ENCODE measurements at regions not wholly inside any gene's neighbourhood (a gene's known extent, or its start where the extent isn't known, plus 50 kb on each side); places are given as distances from the start of the nearest gene placed in this dataset.

GRCh38 chr3:59698091-59698490, 648.3 kb upstream of the CFAP20DC start:
- H3K27ac Mint-ChIP-seq: no peak overlapping the region
- H3K27me3 Mint-ChIP-seq: no peaks in the 10 kb centered on the region
- no peak overlapping the region for H3K4me3 Mint-ChIP-seq
- no peaks in the 10 kb centered on the region for H3K4me1 Mint-ChIP-seq (ENCODE audit: low read depth)
- ChIA-PET CTCF (no interaction called here), POLR2A (no interaction called here)
- intact Hi-C loops (cut with micrococcal nuclease): no loop called here
- no peak for DNase-seq
- H3K36me3 Mint-ChIP-seq: no peaks in the 10 kb centered on the region
- no peaks in the 10 kb centered on the region for H3K9me3 Mint-ChIP-seq

GRCh38 chr3:59696783-59697182, 647.0 kb upstream of the CFAP20DC start:
- no peak for DNase-seq
- POLR2A ChIA-PET: no interaction called here
- Mint-ChIP-seq H3K4me1 (ENCODE audit: low read depth) (no peaks in the 10 kb centered on the region), H3K27ac (no peak overlapping the region), H3K4me3 (no peak overlapping the region), H3K36me3 (no peaks in the 10 kb centered on the region), H3K9me3 (no peaks in the 10 kb centered on the region), H3K27me3 (no peaks in the 10 kb centered on the region)
- intact Hi-C loops (cut with micrococcal nuclease): no loop called here
- CTCF ChIA-PET: no interaction called here

DNA sequence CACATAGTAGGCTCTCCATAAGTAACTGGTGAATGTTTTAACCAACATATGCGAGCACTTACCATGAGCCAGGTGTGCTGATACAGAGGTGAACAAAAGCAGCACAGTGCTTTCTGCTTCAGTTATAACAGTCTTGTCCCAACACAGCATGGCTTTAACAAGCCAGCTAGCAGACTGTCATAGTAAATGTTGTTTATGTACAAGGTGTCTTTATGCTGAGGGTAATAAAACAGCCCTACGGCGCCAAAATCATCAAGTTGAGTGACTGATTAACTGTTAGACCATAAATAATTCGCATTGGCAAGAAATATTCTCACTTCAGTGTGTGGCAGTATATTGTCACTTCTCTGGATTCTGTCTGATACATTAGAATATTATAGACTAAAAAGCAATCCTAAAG, 646.0 kb upstream of the CFAP20DC start:
- no peak for DNase-seq
- H3K4me1 Mint-ChIP-seq (ENCODE audit: low read depth): no peaks in the 10 kb centered on the region
- ChIA-PET CTCF (no interaction called here), POLR2A (no interaction called here)
- no peak overlapping the region for H3K27ac Mint-ChIP-seq
- H3K27me3 Mint-ChIP-seq: no peaks in the 10 kb centered on the region
- no peaks in the 10 kb centered on the region for H3K36me3 Mint-ChIP-seq
- intact Hi-C loops (cut with micrococcal nuclease): no loop called here
- no peaks in the 10 kb centered on the region for H3K9me3 Mint-ChIP-seq
- H3K4me3 Mint-ChIP-seq: no peak overlapping the region

- Mint-ChIP-seq H3K4me3 (no peak overlapping the region), H3K4me1 (ENCODE audit: low read depth) (no peaks in the 10 kb centered on the region), H3K27ac (no peak overlapping the region), H3K9me3 (no peaks in the 10 kb centered on the region), H3K36me3 (no peaks in the 10 kb centered on the region), H3K27me3 (no peaks in the 10 kb centered on the region)
- ChIA-PET CTCF (no interaction called here), POLR2A (no interaction called here)
- no peak for DNase-seq
- intact Hi-C loops (cut with micrococcal nuclease): no loop called here
These were observed 642.3 kb upstream of the CFAP20DC start for GRCh38 chr3:59692117-59692516.

DNA sequence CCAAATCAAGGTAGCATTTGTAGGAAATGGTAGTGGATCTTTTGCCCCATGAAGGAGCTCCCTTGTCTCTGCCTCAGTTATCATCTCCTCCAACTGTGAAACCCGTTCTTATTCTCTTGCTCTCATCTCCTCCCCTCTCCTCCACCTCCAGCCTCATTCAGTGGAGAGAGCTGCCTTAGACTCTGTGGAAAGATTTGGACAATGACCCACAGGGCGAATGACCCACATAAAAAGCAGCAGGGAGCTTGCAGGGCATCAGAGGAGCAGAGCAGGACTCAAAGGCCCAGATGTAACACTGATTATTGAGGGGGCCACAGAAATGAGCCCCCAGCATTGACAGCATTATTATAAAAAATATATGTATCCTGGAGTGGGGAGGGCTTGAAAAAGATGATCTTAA, 641.1 kb upstream of the CFAP20DC start:
- Mint-ChIP-seq H3K9me3 (no peaks in the 10 kb centered on the region), H3K27ac (no peak overlapping the region), H3K4me1 (ENCODE audit: low read depth) (no peaks in the 10 kb centered on the region), H3K27me3 (no peaks in the 10 kb centered on the region), H3K36me3 (no peaks in the 10 kb centered on the region), H3K4me3 (no peak overlapping the region)
- ChIA-PET POLR2A (no interaction called here), CTCF (no interaction called here)
- DNase-seq: no peak
- intact Hi-C loops (cut with micrococcal nuclease): no loop called here

- H3K4me1 Mint-ChIP-seq (ENCODE audit: low read depth): no peaks in the 10 kb centered on the region
- CTCF ChIA-PET: no interaction called here
- no peak overlapping the region for H3K27ac Mint-ChIP-seq
These were observed 638.8 kb upstream of the CFAP20DC start for GRCh38 chr3:59688636-59689035.

GRCh38 chr3:59685432-59685831, 635.6 kb upstream of the CFAP20DC start:
- no peaks in the 10 kb centered on the region for H3K36me3 Mint-ChIP-seq
- DNase-seq: no peak
- no peaks in the 10 kb centered on the region for H3K9me3 Mint-ChIP-seq
- no peaks in the 10 kb centered on the region for H3K27me3 Mint-ChIP-seq
- H3K27ac Mint-ChIP-seq: no peak overlapping the region
- H3K4me1 Mint-ChIP-seq (ENCODE audit: low read depth): no peaks in the 10 kb centered on the region
- intact Hi-C loops (cut with micrococcal nuclease): no loop called here
- CTCF ChIA-PET: interaction anchor here (1.1 kb wide), 1 partner anchor 110 kb away, joined by 3 read pairs; no protein-coding TSS in a partner anchor
- POLR2A ChIA-PET: no interaction called here
- no peak overlapping the region for H3K4me3 Mint-ChIP-seq

More at GRCh38 chr3:59688636-59689035, 638.8 kb upstream of the CFAP20DC start:
- Mint-ChIP-seq H3K27me3 (no peaks in the 10 kb centered on the region), H3K4me3 (no peak overlapping the region), H3K36me3 (no peaks in the 10 kb centered on the region), H3K9me3 (no peaks in the 10 kb centered on the region)
- POLR2A ChIA-PET: interaction anchor here (0.6 kb wide), 1 partner anchor 33 kb away, joined by 5 read pairs; no protein-coding TSS in a partner anchor
- intact Hi-C loops (cut with micrococcal nuclease): no loop called here
- DNase-seq: no peak

DNA sequence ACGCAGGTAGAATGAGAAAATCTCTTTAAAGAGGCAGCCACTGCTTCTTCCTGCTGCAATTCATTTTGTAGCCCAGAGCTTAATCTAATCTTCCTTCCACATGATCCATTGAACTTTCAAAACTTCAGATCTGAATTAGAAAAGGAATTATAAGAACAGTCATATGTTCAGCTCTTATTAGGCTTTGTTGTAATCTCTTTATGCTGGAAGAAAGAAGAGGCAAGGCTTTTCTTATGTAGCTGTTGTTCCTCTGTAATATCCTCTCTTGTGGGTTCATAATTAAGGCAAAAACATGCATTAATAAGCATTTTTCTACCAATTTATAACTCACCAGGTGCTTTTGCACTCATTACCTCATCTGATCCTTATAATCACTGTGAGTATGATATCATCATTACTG, 634.9 kb upstream of the CFAP20DC start:
- Mint-ChIP-seq H3K4me1 (ENCODE audit: low read depth) (no peaks in the 10 kb centered on the region), H3K4me3 (no peak overlapping the region), H3K36me3 (no peaks in the 10 kb centered on the region), H3K27ac (no peak overlapping the region), H3K9me3 (no peaks in the 10 kb centered on the region), H3K27me3 (no peaks in the 10 kb centered on the region)
- no peak for DNase-seq
- CTCF ChIA-PET: interaction anchor here (1.1 kb wide), 1 partner anchor 110 kb away, joined by 3 read pairs; no protein-coding TSS in a partner anchor
- intact Hi-C loops (cut with micrococcal nuclease): no loop called here
- POLR2A ChIA-PET: no interaction called here

DNA sequence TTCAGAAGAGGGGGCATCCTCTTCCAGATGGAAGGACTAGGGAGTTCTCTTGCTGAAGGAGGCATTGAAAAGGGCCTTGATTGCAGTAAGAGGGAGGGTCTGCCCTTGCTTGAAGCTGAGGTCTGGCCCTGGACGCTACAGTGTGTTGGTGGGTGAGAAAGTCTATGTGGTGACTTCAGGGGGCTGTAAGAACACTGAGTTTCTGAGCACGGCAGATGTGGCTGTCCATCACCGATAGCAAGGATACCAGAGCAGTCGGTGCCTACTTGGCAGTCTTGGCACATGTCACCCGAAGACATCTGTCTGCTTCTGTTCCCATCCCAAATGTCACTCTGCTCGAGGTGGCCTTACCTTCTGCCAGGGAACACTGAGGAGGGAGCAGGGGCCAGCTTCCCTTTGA, 631.1 kb upstream of the CFAP20DC start:
- Mint-ChIP-seq H3K36me3 (no peaks in the 10 kb centered on the region), H3K9me3 (no peaks in the 10 kb centered on the region), H3K4me1 (ENCODE audit: low read depth) (no peaks in the 10 kb centered on the region), H3K4me3 (no peak overlapping the region), H3K27me3 (no peaks in the 10 kb centered on the region), H3K27ac (no peak overlapping the region)
- intact Hi-C loops (cut with micrococcal nuclease): no loop called here
- ChIA-PET CTCF (no interaction called here), POLR2A (no interaction called here)
- DNase-seq: no peak

DNA sequence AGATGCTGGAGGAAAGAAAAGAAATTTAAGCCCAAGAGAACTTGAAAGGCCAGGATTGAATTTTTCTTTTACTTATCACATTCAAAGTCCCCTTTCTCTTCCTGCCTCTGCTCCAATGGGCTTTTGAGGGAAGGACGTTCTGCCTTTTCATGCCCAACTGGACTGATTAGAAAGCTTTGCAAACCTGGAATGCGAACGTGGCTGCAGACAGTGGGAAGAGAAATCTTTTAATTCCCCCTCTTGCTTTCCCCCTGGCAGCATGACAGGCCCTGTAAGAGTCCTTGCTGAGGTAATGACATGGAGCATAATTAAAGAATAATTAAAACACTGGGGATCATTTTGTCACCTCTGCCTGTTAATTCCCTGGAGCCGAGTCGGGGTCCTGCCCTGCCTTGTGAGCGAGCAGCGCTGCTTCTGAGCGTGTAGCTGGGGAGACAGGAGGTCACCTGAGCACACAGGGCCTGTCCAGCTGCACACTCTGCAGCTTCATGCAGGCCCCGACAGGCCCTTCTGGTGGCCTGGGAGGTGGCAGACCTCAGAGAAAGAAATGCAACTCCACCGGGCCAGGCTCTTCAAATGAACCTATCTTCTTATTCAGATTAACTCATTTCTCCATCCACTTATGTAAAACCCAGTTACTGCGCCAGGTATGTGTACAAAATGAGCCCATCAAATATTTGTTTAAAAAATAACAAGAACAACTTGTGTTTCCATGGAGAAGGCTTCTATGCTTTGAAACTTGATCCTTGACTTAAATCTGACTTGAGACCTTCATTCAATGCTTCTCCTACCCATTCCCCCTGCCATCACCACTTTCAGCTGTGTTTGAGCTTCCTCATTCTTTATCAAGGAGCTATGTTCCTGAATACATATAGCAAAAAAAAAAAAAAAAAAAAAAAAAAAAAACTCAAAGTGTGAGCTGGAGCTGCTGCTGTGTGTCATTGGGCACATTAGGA, 628.2 kb upstream of the CFAP20DC start:
- intact Hi-C loops (cut with micrococcal nuclease): no loop called here
- ChIA-PET POLR2A (no interaction called here), CTCF (no interaction called here)
- H3K4me1 Mint-ChIP-seq (ENCODE audit: low read depth): no peaks in the 10 kb centered on the region
- no peak overlapping the region for H3K27ac Mint-ChIP-seq
- no peaks in the 10 kb centered on the region for H3K9me3 Mint-ChIP-seq
- H3K4me3 Mint-ChIP-seq: no peak overlapping the region
- H3K36me3 Mint-ChIP-seq: no peaks in the 10 kb centered on the region
- no peak for DNase-seq
- H3K27me3 Mint-ChIP-seq: no peaks in the 10 kb centered on the region

DNA sequence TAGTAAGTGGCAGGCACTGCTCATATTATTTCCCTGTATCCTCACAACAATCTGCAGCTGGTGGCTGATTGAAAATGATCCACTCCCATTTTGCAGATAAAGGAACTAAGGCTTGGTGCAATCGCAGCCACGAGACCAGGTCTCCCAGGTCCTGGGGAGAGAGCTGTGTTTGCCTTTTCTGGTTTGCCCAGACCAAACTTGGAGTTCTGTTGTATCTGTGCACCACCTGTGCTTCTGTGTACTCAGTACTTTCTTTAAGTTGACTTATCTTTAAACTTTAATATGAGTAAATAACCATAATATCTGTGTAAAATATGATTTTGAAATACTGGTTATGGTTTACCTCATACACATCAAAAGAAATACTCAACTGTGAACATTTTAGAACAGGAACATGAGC, 625.7 kb upstream of the CFAP20DC start:
- no peak for DNase-seq
- no peaks in the 10 kb centered on the region for H3K27me3 Mint-ChIP-seq
- ChIA-PET POLR2A (no interaction called here), CTCF (no interaction called here)
- no peaks in the 10 kb centered on the region for H3K4me1 Mint-ChIP-seq (ENCODE audit: low read depth)
- no peaks in the 10 kb centered on the region for H3K36me3 Mint-ChIP-seq
- H3K9me3 Mint-ChIP-seq: no peaks in the 10 kb centered on the region
- intact Hi-C loops (cut with micrococcal nuclease): no loop called here
- no peak overlapping the region for H3K27ac Mint-ChIP-seq
- no peak overlapping the region for H3K4me3 Mint-ChIP-seq

- Mint-ChIP-seq H3K36me3 (no peaks in the 10 kb centered on the region), H3K27me3 (no peaks in the 10 kb centered on the region), H3K4me3 (no peak overlapping the region), H3K4me1 (ENCODE audit: low read depth) (no peaks in the 10 kb centered on the region), H3K27ac (no peak overlapping the region), H3K9me3 (no peaks in the 10 kb centered on the region)
- ChIA-PET POLR2A (no interaction called here), CTCF (no interaction called here)
- intact Hi-C loops (cut with micrococcal nuclease): no loop called here
- DNase-seq: no peak
These were observed 613.4 kb upstream of the CFAP20DC start for GRCh38 chr3:59663076-59663850.
